ENCODE measurements at regions not wholly inside any gene's neighbourhood (a gene's known extent, or its start where the extent isn't known, plus 50 kb on each side); places are given as distances from the start of the nearest gene placed in this dataset.
"Not testable (repeated sequence)": the region's sequence is repeated elsewhere in the genome, so short reads cannot be mapped to it uniquely, and the experiment has no call there.

DNA sequence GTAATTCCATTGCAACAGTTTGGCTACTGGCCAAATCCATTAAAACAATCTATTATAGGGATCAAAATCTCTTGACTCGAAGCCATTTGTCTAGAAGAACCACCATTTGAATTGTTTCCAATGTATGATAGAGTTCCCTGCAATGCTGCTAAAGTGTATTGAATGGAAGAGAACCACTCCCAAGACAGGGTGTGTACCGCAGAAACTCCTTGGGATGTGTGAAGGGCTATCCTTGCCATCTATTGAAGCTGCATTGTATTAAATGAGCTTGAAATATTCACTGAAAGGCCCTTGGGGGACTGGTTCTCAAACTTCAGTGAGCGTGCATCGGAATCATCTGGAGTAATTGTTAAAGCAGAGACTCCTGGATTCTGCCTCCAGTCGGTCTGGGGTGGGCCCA is 260.4 kb upstream of the MEIS1 start:
- no peak for DNase-seq (ENCODE audit: low spot score)

DNA sequence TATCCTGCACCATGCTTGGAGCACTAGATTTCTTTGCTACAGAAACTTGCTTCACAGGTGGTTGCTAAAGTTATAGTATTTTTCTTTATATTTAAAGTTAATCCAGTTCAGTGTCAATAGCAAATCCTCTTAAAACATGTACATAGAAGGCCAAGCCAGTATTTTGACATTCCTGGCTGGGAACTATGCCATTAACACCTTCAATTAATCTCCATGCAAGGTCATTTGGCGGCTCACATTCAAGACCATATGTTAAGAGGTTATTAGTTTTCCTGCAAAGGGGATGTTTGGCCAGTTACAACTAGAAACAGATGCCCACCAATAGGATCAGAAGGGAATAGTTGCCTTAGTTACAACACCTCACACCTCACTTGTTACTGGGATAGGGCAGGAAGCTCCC is 261.3 kb upstream of the MEIS1 start:
- no peak for DNase-seq (ENCODE audit: low spot score)

DNA sequence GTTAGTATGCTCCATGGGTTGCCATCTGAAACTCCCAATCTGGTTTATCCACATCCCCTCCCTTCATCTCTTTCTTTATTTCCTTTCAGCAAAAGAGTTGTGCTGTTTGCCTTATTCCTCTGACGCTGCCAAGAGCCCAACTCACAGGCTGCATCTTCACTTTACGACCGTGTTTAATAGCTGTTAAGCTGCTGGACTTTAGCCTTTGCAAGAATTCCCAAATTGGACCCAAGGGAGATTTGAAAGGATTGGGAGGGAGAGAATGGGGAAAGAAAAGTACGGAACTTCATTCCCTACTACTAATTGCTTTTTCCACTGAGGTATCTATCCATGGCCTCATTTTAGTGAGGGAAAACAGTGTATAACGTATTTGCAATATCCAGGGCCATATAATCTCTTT is 263.4 kb upstream of the MEIS1 start:
- no peak for DNase-seq (ENCODE audit: low spot score)

DNA sequence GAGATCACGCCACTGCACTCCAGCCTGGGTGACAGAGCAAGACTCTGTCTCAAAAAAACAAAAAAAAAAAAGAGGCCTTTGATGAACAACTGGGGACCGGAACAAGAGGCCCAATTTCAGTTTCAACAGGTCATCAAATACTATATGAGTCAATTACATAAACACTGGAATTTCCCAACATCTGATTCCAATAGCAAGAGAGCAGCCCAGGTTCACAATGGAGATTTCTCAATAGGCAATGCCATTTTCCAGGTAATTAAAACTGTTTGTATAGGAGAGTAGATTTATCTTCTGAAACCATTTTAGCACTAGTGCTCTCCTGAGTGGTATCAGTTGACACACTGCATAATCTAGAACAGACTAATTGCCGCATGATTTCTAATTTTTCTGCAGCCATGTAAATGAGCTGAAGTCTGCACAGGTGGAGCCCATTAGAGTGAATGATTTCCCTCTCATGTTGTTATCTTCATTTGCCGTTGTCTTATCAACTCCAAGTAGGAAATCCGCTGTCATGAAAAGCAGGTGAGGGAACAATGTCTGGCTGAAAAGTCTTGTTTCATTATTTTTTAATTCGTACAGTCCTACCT is 264.1 kb upstream of the MEIS1 start:
- no peak for DNase-seq (ENCODE audit: low spot score)

DNA sequence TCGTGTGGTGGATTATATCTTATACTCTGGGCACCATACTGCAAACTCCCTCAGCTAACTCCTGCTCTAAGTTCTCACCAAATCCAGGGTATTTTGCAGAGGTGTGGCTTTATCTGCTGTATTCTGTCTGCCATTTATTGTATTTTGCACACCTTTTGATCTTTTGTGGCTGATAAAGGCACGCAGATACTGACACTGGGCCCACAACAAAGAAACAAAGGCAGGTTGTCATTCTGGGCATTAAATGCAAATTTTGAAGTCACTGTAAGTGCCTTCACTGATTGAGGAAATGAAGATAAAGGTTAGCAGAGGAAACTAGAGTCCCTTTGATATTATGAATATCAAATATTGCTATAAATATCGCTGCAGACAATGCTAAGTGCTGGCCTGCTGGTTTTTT is 265.8 kb upstream of the MEIS1 start:
- no peak for DNase-seq (ENCODE audit: low spot score)

DNA sequence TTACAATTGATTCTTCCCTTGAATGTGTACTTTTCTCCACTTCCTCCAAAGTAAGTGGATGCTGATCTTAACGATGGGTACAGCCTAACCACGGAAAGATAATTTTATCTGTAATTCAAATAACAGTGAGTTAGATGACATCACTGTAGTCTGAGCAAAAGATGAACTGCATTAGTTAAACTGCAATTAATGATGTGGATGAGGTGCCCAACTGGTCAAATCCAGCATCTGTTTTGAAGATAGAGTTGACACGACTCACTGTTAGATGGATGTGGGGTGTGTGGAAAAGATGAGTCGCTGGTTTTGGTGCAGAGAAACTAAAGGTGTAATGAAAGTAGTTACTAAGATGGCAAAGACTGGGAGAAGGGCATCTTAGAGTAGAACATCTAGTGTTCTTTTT is 270.5 kb upstream of the MEIS1 start:
- no peak for DNase-seq (ENCODE audit: low spot score)

DNA sequence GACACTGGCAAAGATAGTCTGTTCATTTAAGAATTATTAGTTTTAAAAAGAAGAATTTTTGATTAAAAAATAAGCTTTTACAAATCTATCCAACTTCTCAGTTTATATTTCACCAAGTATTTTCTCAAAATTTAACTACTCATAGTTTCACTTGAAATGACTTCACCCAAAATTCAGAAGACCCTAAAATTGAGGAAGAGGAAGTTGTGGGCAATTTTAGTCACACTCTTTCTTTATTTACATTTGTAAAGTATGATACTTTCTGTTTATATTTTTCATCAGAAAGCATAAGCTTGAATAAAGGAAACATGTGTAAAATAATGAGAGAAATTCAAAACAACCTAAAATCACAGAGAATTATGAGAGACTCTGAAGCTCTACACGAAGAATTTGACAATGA is 278.8 kb upstream of the MEIS1 start:
- DNase-seq (ENCODE audit: low spot score), result no peak

DNA sequence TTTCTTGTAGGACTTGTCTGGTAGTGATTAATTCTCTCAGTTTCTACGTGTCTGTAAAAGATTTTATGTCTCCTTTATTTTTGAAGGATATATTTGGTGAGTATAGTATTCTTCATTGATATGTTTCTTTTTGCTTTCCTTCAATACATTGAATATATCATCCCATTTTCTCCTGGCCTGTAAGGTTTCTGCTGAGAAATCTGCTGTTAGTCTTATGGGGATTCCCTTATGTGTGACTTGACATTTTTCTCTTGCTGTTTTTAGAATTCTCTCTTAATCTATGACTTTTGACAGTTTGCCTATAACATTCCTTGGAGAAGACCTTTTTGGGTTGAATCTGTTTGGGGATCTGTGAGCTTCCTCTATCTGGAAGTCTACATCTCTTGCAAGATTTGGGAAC is 281.0 kb upstream of the MEIS1 start:
- no peak for DNase-seq (ENCODE audit: low spot score)

DNA sequence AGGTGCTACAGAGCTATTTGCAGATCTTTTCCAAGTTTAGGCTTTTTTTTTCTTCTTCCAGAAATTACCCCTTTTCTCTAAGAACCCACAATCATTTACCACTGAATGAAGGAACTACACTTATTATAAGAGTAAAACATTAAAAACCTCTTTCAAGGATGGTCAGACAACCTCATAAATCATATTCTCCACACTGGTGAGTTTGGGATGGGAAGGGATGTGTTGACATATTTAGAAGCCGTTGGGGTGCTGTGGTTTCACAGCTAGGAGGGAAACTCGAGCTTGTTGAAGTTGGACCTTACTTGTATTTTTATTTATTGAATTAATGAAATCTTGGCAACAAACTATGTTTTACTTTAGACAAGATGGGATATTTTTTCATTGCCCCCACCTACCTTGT is 289.4 kb upstream of the MEIS1 start:
- DNase-seq (ENCODE audit: low spot score), result no peak

DNA sequence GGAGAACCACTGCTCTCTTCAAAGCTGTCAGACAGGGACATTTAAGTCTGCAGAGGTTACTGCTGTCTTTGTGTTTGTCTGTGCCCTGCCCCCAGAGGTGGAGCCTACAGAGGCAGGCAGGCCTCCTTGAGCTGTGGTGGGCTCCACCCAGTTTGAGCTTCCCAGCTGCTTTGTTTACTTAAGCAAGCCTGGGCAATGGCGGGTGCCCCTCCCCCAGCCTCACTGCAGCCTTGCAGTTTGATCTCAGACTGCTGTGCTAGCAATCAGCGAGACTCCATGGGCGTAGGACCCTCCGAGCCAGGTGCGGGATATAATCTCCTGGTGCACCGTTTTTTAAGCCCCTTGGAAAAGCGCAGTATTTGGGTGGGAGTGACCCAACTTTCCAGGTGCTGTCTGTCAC is 290.6 kb upstream of the MEIS1 start:
- DNase-seq (ENCODE audit: low spot score), result not testable (repeated sequence)

DNA sequence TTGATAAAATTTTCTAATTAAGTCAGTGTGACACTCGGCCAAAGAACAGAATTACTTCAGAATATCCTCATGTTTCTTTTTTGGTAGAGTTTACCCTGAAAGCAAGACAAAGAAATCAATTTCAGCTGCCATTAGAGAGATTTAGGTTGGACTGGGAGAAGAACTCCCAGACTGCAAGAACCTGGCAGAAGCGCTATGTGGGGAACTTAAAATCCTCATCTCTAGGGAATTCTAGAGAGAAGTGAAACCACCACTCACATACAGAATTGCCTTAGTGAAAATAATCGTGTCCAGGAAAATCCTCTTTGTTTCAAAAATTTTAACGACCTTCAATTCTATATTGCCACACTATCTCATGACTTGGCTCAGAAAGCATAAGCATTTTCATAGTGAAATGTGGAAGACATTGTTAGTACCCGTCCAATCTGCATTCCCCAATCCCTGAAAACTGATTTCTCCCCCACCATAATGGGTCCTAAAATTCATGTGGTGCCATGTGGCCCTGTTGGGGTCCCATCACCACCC is 297.3 kb upstream of the MEIS1 start:
- DNase-seq (ENCODE audit: low spot score), result no peak

DNA sequence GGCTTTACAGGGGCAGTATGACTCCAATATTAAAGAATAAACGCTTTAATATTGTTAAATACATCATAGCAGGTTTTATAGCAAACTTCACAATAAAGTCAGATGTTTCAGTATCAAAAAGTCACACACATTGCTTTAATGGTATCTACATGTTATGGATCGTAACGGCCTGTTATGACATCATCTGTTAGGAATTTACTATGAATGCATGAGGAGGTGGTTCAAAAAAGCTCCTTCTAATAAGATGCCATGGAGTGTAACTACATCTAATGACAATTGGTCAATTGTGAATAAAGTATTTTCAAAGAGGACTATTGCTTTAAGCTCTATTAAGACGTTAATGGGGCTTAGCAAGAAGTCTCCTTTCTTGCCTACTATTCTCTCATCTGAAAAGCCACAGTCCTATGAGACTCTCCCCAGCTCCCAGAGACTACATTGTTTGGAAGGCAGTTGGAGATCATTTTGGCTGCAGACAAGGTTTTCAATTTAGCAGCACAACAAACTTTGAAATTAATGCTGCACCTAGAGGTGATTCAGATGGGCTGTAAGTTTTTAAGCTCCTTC is 300.7 kb upstream of the MEIS1 start:
- DNase-seq (ENCODE audit: low spot score), result no peak

DNA sequence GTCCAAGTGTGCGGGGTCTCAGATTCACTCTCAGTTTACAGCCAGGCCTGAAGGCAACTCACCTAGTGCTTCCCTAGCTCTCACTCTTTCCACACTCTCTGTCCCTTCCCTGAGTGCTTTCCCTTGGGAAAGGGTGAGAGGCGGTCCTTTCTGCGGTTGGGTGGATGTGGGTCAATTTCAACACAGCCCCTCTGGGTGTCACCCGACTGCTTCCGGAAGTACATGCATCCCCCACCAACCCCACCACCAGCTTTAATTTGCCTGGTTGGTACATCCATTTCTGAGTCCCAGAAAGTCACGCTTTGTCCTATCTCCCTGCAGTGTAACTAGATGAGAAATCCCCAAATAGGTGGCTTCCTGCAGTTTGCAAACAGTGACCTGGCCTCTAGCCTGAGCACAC is 307.3 kb upstream of the MEIS1 start:
- no peak for DNase-seq (ENCODE audit: low spot score)

DNA sequence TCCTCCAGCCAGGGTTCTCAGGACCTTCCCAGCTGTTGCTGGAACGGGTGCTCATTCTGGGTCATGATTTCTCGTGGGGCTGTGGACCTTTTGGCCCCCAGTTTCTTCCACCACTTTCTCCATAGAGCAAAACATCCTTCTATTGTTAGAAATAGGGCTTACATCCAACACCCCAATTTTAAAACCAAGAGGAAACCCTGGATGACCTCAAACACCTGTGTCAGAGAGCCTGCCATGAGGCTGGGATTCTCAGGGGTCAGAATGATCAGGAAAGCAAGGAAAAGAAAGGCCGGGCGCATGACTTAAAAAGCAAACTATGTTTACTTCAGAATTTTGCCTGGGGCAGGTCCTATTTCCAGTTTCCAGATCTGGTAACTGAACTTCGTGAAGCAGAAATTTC is 307.9 kb upstream of the MEIS1 start:
- no peak for DNase-seq (ENCODE audit: low spot score)

DNA sequence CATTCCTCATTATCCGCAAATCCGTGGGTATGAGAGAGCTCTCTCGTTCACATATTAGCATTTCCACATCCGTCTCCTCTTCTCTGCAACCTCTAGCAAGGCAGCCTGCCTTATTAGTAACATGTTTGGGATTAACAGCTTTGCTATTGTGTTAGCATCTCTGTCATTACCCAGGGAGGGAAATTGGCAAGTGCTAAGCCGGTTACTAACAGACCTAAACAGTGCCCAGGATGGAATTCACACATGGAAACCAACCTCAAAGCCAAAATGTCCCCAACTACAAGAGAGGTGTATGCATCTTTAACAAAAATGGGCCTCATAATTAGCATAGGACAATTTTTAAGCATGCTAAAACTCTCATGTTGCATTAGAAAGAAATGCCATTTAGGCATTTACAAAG is 309.0 kb upstream of the MEIS1 start:
- no peak for DNase-seq (ENCODE audit: low spot score)

DNA sequence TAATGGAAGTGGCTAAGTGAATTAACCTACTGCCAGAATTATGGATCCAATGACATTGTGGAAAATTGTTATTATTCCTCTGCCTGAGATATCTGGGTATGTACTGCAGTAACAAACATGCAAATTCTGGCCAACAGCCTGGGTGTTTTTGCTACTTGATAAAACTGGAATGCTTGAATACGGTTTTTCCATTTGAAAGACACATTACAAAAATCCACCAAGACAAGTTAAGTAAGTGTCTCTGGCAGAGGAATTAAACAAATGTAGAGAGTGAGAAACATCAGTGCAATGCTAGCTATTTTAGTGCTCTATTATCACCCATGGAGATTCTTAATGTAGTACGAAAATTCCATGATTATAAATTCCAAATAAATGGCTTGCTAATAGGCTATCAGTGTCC is 312.4 kb upstream of the MEIS1 start:
- DNase-seq (ENCODE audit: low spot score), result no peak

DNA sequence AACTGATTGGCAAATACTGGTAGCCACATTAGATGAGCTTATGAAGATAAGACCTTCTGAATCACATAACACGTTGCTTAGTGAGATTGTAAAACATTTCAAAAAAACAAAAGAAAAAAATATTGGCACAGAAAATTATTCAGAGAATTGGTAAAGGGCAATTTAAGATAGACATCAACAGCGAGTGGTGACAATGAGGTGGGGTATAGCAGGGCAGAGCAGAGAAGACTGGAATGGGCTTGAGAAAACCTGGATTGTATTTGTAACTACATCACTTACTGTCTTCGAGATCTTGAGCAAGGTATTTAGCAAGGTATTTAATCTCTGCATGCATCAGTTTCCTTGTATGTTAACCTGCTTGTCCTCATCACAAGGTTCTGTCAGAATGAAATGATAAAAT is 313.0 kb upstream of the MEIS1 start:
- DNase-seq (ENCODE audit: low spot score), result no peak

DNA sequence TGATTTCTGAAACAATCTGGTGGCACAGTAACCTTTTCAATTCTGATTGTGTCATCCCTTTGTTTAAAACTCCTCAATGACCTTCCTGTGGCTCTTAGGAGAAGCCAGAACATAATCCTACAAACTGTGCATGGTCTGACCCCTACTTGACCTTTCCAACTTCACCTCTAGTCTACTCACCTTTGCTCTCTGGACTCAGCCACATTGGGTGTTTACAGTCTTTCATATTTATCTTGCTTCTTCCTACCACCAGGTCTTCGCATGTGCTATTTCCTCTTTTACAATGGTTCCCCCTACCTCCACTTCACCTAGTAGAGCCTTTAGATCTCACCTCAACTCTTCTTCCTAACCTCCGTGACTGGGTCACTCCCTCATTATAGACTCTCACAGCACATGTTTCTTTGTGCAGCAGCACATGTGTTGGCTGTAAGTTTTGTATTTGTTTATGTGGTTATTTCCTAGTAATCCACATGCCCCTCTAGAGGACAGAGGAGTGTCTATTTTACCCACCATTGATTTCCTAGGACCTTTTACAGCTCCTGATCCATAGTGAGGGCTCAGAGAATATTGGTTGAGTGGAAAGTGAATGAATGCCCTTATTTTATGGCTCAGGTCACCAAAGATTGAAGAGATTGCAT is 320.8 kb upstream of the MEIS1 start:
- no peak for DNase-seq (ENCODE audit: low spot score)

DNA sequence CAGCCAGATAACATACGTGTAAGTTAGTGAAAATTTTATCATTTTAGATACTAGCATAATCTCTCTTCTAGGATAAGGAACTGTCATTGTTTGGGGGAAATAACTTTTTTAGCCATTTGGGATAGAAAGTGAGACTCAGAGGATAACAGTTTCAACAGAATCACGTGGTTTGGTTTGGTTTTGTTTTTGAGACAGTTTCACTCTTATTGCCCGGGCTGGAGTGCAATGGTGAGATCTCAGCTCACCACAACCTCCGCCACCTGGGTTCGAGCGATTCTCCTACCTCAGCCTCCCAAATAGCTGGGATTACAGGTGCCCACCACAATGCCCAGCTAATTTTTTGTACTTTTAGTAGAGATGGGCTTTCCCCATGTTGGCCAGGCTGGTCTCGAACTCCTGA is 323.2 kb upstream of the MEIS1 start:
- DNase-seq (ENCODE audit: low spot score), result no peak

DNA sequence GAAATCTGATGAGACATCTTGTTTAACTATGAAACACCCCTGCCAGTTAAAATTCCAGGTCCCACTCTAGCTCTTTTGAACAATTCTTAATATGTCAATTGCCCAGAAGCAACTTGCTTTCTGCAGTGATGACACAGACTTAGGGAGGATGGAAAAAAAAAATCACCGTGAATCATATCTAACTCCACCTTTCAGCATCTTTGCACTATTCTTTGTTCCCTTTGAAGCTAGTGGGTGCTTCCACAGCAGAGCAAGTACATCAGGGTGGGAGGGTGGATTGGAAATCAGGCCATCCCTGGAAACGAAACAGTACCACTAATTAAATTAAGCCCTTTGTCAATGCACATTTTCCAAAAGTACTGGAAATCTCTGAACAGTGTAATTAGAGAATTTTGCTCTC is 324.3 kb upstream of the MEIS1 start:
- DNase-seq (ENCODE audit: low spot score), result no peak

DNA sequence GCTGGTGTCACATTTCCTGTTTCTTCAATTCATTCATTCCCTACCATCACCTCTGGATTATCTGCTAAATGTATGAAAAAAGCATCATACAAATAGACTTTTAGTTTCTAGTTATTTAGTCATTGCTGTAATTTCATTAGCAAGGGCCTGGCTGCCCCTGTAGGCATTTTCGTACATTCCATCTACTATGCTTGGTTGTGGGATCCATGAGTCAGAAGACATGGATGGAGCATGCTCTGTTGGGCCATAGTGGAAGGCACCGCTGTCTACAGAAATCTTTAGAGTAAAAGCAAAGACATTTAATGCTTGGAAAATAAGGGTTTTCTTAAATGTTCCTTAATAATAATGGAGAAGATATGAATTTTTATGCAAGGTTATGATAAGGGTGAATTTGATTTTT is 324.8 kb upstream of the MEIS1 start:
- DNase-seq (ENCODE audit: low spot score), result no peak

DNA sequence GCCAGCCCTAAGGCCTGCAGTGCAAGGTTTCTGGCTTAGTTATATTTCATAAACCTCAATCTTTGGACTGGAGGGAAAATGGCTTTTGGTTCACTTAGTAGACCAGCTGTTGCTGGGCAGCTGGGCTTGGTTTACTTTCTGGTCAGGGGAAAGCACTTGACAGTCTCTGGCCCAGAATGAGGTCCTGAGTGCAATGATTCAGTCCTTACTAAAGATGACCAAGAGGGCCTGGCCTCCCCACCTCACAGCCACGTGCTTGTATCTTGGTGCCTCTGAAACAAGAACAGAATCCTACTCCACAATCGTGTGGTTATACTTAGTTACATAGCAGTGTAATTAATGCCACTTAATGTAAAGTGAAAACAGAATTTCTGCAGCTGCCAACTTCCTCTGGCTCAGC is 325.5 kb upstream of the MEIS1 start:
- DNase-seq (ENCODE audit: low spot score), result no peak

DNA sequence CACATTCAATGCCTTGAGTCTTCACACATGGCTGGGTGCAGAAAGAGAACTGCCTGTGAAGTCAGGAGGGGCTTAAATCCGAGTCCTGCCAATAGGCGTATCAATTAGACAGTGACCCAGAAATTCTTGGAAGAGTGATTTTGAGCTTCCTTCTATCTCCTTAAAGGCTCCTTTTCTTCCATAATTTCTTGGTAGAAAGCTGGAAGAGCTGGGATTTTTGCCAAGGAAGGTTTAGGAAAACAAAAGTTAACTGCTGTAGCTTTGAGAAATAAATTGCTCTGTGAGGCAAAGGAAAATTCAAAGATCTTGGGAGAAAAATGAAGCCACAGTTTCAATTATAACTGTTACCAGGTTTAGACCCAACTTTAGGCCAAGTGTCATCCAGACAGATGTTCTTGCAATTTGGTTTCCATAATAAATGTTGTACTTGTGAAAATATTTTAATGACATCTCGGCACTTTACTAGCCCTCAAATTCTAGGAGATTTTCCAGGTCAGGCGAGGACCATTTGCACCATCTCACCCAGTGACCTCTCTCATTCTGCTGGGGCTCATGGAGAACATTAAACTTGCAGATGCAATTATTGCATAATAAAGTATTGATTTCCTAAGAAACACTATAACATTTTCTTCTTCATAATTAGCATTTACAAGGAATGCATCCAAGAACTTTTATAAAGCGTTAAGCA is 329.7 kb upstream of the MEIS1 start:
- no peak for DNase-seq (ENCODE audit: low spot score)
